ENCODE measurements at regions not wholly inside any gene's neighbourhood (a gene's known extent, or its start where the extent isn't known, plus 50 kb on each side); places are given as distances from the start of the nearest gene placed in this dataset.

GRCh38 chr5:125037020-125037419 is 290.6 kb upstream of the ZNF608 start:
- no peak for TF ChIP-seq POLR2A (IDR thresholded peaks at IDR 0.05)
- TF ChIP-seq, protein P1, sequence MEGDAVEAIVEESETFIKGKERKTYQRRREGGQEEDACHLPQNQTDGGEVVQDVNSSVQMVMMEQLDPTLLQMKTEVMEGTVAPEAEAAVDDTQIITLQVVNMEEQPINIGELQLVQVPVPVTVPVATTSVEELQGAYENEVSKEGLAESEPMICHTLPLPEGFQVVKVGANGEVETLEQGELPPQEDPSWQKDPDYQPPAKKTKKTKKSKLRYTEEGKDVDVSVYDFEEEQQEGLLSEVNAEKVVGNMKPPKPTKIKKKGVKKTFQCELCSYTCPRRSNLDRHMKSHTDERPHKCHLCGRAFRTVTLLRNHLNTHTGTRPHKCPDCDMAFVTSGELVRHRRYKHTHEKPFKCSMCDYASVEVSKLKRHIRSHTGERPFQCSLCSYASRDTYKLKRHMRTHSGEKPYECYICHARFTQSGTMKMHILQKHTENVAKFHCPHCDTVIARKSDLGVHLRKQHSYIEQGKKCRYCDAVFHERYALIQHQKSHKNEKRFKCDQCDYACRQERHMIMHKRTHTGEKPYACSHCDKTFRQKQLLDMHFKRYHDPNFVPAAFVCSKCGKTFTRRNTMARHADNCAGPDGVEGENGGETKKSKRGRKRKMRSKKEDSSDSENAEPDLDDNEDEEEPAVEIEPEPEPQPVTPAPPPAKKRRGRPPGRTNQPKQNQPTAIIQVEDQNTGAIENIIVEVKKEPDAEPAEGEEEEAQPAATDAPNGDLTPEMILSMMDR (IDR thresholded peaks at IDR 0.05): no peak

Data from lower leg skin (tissue), 3 donors.